ENCODE measurements at regions not wholly inside any gene's neighbourhood (a gene's known extent, or its start where the extent isn't known, plus 50 kb on each side); places are given as distances from the start of the nearest gene placed in this dataset.

DNA sequence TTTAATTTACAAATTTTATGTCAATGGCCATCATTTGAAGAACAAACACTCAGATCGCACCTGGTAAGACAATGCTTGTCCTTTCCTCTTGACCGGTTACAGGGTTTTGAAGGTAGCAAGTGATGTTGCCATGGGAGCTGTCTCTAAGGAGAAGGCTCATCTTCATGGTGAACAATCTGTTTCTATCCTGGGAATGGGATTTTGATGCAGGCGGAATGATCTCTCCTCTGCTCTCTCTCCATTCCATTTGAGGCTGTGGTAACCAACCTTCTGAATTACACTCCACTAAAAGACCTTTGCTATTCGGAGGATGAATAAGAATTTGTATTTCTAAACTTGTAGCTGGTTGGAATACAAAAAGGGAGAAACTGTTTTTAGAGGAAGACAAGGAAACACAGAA lies 57.9 kb upstream of the SLC5A9 start:
- H3K36me3 ChIP-seq: no peaks in the 10 kb centered on the region
- H3K9me3 ChIP-seq (replicated peaks): peaks cover 20% of the 10 kb centered on the region
- no peak for DNase-seq
- no peaks in the 10 kb centered on the region for H3K27me3 ChIP-seq (ENCODE audit: low read depth)
- intact Hi-C loops (cut with micrococcal nuclease): no loop called here
- peaks cover 24% of the 10 kb centered on the region for H3K4me1 ChIP-seq
- no peak overlapping the region for H3K4me3 ChIP-seq
- TF ChIP-seq, protein P1, sequence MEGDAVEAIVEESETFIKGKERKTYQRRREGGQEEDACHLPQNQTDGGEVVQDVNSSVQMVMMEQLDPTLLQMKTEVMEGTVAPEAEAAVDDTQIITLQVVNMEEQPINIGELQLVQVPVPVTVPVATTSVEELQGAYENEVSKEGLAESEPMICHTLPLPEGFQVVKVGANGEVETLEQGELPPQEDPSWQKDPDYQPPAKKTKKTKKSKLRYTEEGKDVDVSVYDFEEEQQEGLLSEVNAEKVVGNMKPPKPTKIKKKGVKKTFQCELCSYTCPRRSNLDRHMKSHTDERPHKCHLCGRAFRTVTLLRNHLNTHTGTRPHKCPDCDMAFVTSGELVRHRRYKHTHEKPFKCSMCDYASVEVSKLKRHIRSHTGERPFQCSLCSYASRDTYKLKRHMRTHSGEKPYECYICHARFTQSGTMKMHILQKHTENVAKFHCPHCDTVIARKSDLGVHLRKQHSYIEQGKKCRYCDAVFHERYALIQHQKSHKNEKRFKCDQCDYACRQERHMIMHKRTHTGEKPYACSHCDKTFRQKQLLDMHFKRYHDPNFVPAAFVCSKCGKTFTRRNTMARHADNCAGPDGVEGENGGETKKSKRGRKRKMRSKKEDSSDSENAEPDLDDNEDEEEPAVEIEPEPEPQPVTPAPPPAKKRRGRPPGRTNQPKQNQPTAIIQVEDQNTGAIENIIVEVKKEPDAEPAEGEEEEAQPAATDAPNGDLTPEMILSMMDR (IDR thresholded peaks at IDR 0.05; ENCODE audit: borderline replicate concordance): no peak
- H3K27ac ChIP-seq (replicated peaks): no peak overlapping the region

DNA sequence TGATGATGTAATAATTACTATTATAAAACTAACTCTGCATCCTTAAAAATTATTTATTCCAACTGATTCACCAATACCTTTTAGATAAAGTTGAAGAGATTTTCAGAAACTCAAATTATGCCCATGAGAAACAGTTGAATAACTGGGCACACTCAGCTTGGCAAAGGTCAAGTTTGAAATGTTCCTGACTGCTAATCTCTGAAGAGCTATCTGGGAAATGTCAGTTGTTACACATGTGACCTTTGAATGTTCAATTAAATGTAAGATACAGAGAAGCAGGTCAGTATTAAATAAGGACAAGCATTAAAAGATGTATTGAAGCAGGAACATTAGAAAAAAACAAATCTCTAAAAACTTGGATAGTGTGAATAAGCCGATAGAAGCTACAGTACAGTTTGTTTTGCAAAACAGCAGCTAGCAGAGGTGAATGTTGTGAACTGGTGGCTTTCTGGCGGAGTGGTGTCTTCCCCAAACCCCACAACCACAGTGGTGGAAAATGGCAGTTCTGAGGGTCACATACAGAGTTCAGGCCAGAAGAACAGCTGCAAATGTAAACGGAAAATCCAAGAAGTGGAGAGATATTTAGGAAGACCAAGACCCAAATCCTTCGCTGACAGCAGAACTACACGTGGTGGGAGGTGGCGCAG lies 61.9 kb upstream of the SLC5A9 start:
- Histone ChIP-seq H3K9me3 (replicated peaks) (no peaks in the 10 kb centered on the region), H3K4me3 (no peak overlapping the region), H3K4me1 (peaks cover 32% of the 10 kb centered on the region), H3K27me3 (ENCODE audit: low read depth) (no peaks in the 10 kb centered on the region), H3K36me3 (no peaks in the 10 kb centered on the region), H3K27ac (replicated peaks) (peak overlapping the region; percentile 7)
- no peak for DNase-seq
- TF ChIP-seq, protein P1 (IDR thresholded peaks at IDR 0.05; ENCODE audit: borderline replicate concordance): no peak
- intact Hi-C loops (cut with micrococcal nuclease): no loop called here

DNA sequence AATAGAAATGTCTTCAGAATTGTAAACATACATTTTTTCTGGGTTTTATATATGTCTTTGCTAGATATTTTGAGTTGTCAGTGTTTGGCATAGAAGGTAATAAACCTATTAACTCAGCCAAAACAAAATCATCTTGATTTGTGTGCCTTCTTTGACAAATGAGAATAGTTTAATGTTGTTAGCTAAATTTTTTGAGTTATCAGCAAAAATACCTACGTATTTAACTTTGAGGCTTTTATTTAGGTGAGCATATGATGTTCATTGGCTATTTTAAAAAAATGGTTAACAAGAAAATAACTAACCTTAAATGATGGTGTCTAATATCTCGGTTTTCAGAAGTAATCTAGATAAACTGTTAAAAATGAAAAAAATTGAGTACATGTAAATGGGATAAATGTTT lies 83.2 kb upstream of the SLC5A9 start:
- Histone ChIP-seq H3K27me3 (ENCODE audit: low read depth) (peaks cover 11% of the 10 kb centered on the region), H3K4me1 (no peaks in the 10 kb centered on the region), H3K27ac (replicated peaks) (no peak overlapping the region), H3K36me3 (no peaks in the 10 kb centered on the region), H3K4me3 (no peak overlapping the region), H3K9me3 (replicated peaks) (peaks cover 13% of the 10 kb centered on the region)
- TF ChIP-seq, protein P1 (IDR thresholded peaks at IDR 0.05; ENCODE audit: borderline replicate concordance): no peak
- DNase-seq: no peak
- intact Hi-C loops (cut with micrococcal nuclease): no loop called here

DNA sequence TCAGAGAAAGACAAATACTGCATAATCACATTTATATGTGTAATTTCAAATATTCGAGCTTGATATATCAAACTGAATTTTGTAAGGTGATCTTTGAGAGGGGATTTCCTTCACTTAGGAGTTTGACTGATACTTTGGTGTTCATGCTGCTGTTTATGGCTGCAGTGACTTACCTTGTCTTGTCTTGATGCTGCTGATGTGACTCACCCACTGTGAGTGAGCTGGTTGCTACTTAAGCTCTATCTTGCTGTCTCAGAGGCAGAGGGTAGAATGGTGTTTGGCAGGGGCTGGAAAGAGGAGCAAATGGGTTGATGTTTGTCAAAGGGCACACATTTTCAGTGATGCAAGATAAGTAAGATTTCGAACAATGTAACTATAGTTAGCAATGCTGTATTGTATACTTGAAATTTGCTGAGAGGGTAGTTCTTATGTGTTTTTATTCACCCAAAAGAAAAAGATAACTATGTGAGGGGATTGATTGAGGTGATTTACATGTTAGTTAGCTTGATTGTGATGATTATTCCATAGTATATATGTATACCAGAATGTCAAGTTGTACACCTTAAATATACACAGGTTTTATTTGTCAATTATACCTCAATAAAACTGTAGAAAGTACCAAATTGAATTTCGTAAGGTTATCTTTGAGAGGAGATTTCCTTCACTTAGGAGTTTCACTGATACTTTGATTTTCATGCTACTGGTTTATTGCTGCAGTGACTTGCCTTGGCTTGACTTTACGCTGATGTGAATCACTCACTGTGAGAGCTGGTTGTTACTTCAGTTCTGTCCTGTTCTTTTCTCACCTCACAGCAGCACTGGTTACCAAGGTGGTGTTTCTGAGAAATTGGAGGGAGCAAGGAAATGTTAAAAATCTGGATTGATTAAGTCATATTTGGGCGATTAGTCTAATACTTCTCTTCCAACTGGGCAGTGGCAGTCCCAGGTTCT lies 94.5 kb upstream of the SLC5A9 start:
- no peak overlapping the region for H3K27ac ChIP-seq (replicated peaks)
- H3K9me3 ChIP-seq (replicated peaks): peaks cover 5% of the 10 kb centered on the region
- H3K4me1 ChIP-seq: no peaks in the 10 kb centered on the region
- H3K27me3 ChIP-seq (ENCODE audit: low read depth): peaks cover 3% of the 10 kb centered on the region
- intact Hi-C loops (cut with micrococcal nuclease): no loop called here
- no peak for DNase-seq
- TF ChIP-seq, protein P1 (IDR thresholded peaks at IDR 0.05; ENCODE audit: borderline replicate concordance): no peak
- H3K4me3 ChIP-seq: no peak overlapping the region
- H3K36me3 ChIP-seq: no peaks in the 10 kb centered on the region

DNA sequence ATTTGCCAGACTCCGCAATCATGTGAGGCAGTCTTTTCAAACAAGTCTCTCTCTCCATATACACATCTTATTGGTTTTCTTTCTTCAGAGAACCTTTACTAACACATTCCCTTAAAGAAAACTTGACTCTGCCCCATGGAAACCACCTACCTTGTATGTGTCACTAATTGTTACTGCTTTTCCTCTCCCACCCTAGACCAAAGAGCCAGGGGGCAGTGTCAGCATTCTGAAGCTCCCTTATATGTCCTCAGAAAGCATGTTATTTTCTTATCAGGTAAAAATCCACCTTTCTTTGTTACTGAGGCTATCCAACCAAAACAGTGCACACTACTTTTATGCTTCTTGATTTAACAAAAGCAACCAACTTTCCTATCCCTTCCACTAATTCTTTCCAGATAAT lies 98.9 kb upstream of the SLC5A9 start:
- H3K27ac ChIP-seq (replicated peaks): no peak overlapping the region
- intact Hi-C loops (cut with micrococcal nuclease): no loop called here
- H3K36me3 ChIP-seq: no peaks in the 10 kb centered on the region
- H3K9me3 ChIP-seq (replicated peaks): no peaks in the 10 kb centered on the region
- no peaks in the 10 kb centered on the region for H3K4me1 ChIP-seq
- H3K27me3 ChIP-seq (ENCODE audit: low read depth): peaks cover 5% of the 10 kb centered on the region
- no peak overlapping the region for H3K4me3 ChIP-seq
- TF ChIP-seq, protein P1 (IDR thresholded peaks at IDR 0.05; ENCODE audit: borderline replicate concordance): no peak
- no peak for DNase-seq
